ENCODE measurements at regions not wholly inside any gene's neighbourhood (a gene's known extent, or its start where the extent isn't known, plus 50 kb on each side); places are given as distances from the start of the nearest gene placed in this dataset.
"Not testable (repeated sequence)": the region's sequence is repeated elsewhere in the genome, so short reads cannot be mapped to it uniquely, and the experiment has no call there.

DNA sequence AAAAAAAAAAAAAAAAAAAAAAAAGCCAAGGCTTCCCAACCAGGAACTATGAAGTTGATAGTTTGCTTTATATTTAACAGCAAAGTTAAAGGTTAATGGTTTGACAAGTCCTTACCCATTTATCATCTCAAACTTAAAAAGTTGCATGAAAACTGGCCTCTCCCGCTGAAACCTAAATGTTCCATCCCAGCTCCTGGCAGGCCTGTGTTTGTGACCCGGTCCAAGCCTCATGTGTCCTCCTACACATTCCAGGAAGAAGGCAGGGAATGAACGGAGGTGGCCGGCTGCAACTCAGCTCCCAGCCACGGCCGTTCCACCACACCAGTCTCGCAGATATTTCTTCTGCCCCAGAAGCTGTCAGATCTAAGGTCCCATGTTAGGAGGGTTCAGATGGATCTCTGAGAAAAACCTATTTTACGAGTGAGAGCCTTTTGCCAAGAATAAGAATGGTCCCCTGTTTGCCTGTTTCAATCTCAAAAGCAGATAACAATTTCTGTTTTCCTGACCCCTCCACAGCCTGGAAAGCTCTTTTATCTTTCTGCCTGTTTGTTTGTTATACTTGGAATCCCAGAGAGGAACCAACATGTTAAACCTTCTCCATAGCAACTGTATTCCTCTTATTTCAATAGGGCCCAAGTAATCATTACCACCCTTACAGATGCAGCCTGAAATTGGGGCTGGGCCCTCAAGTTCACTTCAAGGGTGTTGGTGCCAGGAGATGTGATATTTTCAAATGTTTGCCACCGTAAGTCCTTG lies 56.5 kb downstream of the KCTD12 start:
- DNase-seq, result no peak

DNA sequence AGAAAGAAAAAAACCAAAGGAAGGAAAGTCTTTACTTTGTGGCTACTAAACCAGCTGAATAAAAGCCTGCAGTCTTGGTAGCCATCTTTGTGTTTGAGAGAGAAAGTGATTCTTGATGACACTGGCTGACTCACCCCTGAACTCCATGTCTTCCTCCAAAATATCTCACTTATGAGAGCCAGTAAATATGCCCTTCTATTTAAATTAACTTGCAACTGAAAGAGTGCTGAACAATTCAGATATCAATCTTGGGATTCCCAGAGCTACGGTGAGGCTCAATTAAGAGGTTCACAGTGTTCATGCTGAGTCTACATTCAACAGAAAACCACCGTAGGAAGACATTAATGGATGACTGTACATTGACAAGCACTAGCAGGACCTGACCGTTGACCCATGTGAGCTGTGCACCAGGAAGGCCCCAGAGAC lies 57.9 kb downstream of the KCTD12 start:
- no peak for DNase-seq

DNA sequence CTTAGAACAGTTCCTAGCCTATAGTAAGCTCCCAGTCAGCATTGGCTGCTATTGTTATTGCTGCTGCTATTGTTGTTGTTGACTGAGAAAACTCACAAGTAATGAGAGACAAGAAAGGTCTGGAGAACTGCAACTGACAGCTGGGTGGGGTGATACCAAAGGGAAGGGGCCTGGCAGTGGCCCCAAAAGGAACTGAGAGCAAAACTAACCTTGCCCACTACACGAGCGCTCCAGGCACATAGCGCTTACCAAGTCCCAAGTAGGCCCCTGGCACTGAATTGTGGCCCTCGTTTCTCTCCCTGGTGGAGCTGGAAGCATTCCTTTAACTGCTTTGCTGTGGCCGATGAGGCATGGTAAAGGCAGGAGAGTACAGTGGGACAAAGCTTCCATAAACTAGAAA lies 59.7 kb downstream of the KCTD12 start:
- no peak for DNase-seq

DNA sequence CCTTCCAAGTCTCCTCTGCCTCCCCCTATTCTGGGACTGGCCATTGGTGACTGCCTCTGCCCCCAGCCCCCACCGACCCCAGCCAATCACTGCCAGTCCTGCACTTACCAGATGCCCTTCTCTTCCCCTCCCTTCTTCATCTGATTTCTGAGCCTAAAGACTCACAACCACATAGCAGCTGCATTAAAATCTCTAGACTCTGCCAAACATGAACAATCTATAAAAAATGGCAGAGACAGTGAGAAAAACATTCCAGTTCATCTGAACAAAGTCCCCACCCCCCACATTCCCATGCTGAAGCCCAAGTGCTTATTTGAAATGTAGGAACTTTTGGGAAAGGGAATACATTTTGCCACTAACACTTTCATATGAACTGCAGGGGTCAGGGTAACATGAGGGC lies 60.8 kb downstream of the KCTD12 start:
- DNase-seq, result no peak

DNA sequence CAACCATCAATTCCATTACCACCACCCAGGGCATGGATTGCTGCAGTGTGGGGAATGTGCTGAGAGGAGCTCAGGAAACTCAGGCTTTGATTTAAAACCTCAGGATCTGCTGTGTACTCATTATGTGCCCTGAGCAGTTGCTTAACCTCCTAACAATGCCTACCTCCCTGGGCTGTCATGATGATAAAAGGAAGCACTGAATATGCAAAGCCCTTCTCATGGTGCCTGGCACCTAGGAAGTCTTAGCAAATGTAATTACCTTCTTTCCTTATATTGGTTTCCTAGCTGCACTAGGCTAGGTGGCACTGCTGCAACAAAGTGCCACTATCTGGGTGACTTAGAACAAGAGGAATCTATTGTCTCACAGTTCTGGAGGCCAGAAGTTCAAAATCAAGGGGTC lies 62.2 kb downstream of the KCTD12 start:
- no peak for DNase-seq

DNA sequence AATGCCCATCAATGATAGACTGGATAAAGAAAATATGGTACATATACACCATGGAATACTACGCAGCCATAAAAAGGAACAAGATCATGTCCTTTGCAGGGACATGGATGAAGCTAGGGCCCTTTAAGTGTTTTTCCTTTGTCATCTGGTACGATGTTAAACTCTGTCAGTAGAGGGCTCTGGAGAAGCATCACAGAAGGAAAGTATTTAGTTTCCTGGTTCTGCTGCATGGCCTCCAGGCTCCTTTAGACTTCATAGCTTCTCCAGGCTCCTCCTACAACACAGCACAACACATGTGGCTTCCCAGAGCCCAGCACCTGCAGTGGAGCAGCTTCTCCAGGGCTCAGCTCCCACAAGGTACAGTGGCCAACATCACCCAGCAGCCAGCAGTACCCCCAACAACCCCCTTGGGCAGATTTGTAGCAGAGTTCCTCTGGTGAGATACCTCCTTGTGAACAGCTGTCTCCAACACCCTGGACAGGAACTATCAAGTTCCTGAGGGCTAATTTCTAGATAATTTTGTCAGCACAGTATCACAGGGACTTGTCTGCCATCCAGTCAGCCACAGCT lies 63.4 kb downstream of the KCTD12 start:
- peak; percentile 11 for DNase-seq

DNA sequence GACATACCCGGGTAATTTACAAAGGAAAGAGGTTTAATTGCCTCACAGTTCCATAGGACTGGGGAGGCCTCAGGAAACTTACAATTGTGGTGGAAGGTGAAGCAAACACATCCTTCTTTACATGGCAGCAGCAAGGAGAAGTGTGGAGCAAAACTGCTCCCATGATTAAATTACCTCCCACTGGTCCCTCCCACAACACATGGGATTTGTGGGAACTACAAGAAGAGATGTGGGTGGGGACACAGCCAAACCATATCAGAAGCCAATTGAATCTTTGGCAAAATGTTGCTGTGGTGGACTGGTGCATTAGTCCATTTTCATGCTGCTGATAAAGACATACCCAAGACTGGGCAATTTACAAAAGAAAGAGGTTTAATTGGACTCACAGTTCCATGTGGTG lies 65.0 kb downstream of the KCTD12 start:
- not testable (repeated sequence) for DNase-seq

DNA sequence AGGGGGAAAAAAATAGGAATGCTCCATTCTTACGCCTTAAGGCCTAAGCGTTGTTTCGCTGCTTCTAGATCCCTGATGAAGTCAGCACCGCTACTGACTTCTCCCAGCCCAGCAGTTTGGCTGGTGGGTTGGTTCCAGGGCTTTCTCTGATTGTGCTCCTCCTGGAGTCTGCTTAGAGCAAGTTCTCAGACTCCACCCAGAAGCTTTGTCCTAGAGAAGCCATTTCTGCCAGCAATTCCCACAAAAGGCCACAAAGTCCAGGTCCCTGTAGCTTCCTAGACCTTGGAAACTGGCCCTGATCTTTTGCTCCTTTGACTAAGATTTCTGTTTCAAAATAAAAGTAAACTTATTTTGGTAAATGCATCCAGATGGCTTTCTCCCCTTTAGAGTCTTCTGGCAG lies 65.4 kb downstream of the KCTD12 start:
- DNase-seq, result no peak

DNA sequence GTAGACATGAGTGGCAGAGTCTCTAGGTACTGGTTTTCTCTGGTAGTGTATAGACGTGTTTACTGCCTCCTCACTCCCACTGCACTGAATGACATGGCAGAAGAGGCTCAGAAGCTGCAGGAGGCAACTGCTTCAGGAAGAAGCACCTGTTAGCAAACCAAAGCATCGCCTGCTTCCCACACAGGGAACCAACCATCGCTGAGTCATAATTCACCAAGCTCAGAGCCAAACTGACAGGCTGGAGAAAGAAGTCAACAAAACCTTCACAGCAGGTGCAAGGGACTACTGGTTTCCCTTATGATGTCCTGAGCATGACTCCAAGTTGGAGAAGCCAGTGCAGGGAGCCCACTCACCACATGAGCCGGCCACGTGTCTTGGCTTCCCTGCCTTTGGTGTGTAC lies 69.8 kb downstream of the KCTD12 start:
- no peak for DNase-seq

DNA sequence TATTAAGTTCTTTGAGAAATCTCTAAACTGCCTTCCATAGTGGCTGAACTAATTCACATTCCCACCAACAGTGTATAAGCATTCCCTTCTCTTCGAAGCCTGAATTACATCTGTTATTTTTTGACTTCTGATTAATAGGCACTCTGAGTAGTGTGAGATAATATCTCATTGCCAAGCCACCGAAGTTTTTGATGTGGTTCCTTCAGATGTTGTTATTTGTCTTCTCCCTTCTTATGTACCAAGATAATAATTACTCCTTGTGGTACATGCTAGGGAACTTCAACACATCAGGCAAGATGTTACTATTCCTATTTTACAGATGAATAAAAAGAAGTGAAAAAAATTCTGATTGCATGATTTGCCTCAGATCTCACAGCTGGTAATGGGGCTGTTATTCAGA lies 70.9 kb downstream of the KCTD12 start:
- no peak for DNase-seq

DNA sequence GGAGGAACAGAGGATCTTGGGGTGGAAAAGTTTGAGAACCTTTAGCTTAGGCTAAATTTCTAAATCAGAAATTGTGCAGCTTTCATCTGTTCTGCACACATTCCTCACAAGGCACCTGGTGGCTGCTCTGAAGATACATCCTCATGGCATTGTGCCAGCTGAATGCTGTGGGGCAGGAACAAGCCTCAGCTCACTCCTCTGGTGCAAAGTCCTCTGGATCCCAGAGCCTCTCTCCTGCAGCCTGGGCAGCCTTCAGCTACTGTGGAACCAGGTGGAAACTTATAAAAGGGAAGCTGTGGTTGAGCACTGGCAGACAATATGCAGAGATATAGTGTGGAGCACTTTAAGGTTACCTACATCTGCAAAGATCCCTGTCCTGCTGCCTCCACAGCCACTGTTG lies 72.3 kb downstream of the KCTD12 start:
- peak; percentile 11 for DNase-seq

DNA sequence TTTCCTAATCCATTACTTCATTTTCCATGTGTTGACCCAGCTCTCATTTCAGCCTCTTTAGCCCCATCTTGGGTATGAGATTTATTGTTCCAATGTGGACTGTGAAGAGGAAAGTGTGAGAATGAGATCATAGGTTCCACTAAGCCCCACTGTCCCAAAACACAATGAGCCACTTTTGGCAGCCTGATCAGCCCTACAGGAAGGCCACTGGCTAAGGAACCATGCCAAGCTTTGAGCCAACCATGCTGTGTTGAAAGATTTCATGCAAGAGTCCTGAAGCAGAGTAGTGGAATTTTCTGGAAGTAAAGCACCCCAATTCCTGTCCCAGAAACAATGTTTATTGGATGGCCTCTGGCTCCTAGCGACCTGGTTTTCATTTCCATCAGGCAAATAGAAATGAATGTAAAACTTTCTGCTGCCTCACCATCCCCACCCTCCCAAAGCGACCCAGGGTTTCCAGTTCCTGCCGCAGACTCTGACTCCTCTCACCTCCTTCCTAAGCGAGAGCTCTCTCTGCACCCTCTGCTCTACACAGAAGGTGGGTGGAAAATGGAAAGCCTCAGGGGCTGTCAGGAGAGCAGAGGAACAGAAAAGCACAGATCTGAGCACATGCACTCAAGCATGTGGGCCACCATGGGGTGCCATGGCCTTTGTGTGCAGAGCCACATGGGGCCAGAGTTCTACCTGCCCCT lies 73.1 kb downstream of the KCTD12 start:
- DNase-seq, result no peak

DNA sequence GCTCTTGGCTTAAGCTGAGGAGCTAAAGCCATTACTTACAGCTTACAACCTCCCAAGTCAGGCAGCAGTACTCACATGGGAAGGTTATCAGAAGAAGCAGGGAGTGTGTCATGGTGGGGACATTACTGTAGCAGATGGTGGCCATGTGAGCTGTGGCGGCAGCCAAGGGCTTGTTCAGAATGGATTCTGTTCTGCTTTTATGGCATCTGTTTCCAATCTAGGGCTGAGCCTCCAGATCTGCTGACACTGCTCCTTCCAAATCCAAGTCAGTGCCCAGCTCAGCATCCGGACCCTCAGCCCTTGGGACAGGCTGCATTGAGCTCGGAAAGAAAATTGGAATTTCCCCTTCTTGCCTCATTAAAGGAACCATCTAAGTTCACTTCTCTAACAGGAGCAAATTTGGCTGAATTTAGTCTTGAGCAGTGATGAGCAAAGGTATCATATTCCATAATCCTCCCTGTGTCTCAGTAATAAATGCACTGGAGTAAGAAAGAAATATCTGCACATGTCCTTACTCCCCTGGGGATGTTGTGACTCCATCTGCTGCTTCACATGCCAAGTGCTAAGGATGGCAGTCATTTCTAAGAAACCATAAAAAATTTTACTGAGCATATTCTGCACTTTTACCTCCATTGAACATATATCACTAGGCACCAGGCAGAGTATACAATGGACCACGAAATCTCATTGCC lies 73.9 kb downstream of the KCTD12 start:
- DNase-seq, result no peak

DNA sequence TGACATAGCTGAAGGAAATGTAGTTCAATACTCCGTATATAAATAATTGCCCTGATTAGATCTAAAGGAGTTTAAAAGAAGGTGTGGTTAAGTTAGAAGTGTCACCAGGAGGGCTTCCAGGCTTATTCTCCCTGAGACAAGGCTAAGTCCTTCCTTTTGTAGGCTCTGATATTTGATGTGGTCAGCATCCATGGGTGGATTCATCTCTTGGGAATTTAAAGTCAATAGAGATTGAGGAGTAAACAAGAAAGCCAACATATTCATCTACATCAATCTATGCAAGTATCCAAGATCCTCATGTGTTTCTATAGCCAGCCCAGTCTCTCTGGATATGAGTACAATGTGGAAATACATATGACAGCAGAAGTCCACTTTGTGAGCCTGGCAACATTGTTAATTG lies 76.8 kb downstream of the KCTD12 start:
- DNase-seq, result no peak

DNA sequence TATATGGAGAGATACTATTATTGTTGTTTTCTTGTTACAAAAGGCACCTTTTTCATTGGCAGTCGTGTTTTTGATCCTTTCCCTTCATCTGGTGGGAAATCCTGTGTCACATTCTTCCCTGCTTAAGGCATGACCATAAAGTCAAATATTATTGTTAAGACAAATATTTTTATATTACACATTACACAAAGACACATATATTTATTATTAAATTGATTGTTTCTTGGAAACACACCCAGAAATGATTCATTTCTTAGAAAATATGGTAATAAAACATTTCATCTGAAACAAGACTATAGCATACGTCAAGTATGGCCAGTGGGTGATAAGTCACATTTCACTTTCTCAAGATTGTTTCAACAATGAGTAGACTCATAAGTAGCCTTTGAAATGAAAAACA lies 77.3 kb downstream of the KCTD12 start:
- DNase-seq, result no peak

DNA sequence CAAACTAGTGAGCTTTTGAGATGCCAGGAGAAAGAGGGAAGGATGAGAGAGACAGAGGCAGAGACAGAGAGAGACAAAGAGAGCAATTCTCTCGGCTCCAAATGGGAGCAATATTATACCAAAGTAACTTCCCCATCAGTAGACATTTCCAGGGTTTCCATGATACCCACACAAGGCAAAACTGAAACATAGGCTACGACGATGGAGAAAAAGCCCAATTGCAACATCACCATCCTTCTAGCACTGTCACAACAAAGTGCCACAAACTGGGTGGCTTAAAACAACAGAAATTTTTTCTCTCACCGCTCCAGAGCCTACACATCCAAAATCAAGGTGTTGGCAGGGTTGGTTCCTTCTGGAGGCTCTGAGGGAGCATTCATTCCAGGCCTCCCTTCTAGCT lies 81.4 kb downstream of the KCTD12 start:
- no peak for DNase-seq

DNA sequence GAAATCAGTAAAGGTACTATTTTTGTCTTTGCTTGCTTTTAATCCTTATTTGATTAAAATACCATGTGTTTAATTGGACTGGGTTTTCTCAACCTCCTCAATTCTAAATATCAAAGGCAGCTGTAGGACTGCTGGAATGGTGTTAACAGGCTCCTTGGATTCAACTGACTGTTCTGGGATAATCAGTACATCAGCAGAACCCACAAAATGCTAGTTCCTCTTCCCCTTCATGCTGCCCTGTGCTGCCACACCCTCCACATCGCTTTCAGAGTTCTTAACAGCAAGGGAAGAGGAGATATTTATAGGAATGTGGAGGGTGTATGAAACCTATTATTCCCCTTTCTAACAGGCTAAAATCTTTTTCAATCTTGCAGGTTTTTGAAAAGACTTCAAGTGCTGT lies 82.4 kb downstream of the KCTD12 start:
- no peak for DNase-seq

DNA sequence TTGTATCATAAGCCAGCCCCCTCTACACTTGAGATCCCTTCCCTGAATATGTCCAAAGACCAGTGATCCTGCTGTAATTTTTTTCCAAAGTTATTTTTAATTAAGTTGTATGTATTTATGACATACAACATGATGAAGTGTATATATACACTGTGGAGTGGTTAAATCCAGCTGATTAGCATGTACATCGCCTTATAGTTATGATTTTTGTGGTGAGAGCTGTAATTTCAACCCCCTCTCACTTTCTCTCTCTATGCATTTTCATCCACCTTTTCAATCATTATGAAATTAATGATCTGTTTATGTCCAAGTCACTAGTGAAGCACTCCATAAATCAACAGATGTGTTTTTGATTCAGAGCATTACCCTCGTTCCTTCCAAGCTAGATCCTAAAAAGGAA lies 85.3 kb downstream of the KCTD12 start:
- DNase-seq, result no peak

DNA sequence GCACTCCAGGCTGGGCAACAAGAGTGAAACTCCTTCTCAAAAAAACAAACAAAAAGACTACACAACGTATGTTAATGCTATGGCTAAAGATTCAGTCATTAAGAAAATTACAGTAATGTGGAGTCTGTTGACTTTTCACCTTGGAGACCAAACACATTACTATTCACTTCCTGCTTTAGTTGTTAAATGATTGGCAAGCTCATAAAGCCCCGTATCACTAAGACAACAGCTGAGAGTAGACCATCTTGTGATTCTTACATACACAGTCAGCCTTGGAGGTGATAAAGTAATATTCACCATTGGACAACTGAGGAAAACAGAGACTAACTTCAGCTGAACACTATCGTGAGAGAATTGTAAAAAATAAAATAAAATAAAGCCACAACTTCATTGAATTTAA lies 86.5 kb downstream of the KCTD12 start:
- no peak for DNase-seq

DNA sequence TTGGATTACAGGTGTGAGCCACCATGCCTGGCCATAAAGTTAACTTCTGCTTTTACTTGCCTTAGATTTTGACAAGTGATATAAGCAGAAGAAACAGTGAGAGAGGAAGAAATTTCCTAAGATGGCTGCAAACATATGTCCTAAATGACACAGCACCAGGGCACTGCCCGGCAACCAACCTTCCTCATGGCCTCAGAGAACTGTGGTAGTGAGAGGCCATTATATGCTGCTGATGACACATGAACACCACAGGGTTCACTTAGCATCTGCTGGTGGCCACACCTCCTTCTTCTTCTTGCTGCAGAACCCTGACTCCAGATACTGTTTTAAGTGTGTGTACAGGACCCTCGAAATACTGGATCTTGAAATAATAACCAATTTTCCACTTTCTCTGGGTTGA lies 88.2 kb downstream of the KCTD12 start:
- DNase-seq, result no peak

DNA sequence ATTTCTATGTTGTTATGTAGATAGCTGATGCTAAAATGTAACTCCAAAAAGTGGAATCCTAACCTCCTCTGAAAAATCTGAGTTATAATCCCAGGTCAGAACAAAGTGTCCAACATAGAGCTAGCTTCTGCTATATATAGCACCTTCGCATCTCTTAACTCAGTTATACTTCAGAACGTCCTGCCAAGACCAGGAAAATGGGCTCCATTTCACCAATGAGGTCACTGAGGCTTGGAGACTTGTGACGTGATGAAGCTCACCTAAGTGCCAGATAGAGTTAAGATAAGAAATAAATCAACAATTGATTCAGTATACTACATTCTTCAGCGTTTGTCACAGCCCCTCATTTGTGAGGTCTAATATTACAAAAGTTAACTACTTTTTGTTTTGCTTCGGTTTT lies 88.8 kb downstream of the KCTD12 start:
- DNase-seq, result no peak

DNA sequence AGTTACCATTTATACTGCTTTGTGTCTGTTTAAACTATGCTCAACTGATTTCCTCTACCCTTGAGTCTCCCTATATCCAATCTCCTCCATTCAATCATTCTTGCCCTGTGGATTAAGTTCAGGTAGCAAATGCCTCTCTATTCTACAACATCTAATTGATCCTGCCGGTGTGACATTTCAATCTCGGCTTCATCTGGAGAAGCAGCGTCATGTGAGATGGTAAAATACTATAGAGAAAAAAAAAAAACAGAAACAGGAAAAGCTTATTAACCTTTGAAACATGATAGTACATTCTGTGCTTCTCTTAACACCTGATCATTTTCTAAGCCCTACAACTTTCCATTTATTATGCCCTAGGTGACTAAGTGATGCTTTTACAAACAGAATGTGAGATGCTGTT lies 89.4 kb downstream of the KCTD12 start:
- no peak for DNase-seq
